Amygdala (tissue), 56 donors: ENCODE measurements at regions not wholly inside any gene's neighbourhood (a gene's known extent, or its start where the extent isn't known, plus 50 kb on each side); places are given as distances from the start of the nearest gene placed in this dataset.
"Not testable (repeated sequence)": the region's sequence is repeated elsewhere in the genome, so short reads cannot be mapped to it uniquely, and the experiment has no call there.

Experiments
- DNase-seq, 56 donors: peaks; one replicate each; lab custom pipeline; 2025; lab: John Stamatoyannopoulos, UW

DNA sequence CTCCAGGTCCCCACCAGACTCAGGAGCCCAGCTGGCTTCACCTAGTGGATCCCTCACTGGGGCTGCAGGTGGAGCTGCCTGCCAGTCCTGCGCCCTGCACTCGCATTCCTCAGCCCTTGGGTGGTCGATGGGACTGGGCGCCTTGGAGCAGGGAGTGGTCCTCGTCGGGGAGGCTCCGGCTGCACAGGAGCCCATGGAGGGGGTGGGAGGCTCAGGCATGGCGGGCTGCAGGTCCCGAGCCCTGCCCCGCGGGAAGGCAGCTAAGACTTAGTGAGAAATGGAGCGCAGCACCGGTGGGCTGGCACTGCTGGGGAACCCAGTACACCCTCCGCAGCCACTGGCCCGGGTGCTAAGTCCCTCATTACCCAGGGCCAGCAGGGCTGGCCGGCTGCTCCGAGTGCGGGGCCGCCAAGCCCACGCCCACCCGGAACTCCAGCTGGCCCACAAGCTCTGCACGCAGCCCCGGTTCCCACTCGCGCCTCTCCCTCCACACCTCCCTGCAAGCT is 203.4 kb downstream of the DSC3 start:
- DNase-seq: not testable (repeated sequence)

DNA sequence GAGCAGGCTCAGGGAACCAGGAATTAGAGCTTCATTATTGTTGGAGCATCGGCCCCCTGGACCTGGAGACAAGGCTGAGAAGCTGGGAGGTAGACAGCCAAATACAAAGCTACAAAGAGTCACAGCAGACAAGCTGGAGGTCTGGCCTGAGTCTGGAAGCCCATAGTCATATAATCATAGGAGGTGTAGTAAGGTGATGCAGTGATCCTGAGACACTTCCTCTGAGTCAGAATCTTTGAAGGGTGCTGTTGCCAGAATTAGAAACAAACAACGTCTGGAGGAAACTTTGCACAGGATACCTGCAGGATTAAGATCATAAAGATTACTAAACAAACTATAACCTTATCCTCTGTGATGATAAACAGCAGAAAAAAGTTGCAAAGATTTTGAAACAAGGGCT is 213.8 kb downstream of the DSC3 start:
- DNase-seq: no peak

DNA sequence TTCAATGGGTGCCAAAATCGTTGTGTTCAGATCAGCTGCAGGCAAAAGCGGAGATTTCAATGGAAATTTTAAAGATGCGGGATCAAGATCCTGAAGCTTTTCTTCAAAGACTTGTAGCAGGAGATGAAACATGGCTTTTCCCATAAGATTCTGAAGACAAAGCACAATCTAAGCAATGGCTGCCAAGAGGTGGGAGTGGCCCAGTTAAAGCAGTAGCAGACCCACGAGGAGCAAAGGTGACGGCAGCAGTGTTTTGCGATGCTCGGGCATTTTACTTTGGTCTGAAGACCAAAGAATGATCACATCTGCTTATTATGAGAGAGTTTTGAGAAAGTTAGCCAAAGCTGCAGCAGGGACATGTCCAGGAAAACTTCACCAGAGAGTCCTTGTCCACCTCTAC is 222.9 kb downstream of the DSC3 start:
- DNase-seq: no peak

DNA sequence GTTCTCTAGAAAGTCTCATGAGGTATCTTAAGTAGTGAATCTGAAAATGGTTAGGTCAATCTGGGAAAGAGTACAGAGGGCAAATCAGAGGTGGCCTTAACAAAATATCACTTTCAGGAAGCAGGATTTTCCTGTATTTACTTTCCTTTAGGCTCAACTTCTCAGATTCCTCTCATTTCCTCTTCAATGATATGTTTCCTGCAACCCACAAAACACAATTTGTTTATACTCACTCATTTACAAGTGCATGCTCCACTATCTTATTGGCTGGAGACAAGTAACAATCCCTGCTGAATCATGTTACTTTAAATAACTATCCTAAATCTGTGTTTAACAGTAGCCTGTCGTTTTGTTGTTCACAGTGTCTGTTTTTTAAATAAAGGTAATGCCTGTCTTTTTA is 228.1 kb downstream of the DSC3 start:
- no peak for DNase-seq

DNA sequence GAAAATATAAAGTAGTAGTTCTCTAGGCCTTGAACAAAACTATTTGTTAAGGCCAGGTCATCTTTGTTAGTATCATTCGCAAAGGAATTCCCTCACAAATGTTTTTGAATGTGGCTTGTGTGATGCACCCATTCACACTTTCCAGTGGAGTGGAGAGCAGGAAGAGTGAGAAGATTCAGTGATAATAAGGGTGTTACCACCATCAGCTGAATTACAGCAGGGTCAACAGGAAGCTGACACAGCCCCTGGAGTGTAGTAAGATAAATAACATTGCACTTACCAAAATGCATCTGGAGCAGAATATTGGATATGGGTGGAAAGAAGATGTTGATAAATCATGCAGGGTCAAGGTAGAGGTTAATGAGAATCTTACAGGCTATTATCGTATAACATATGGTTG is 231.0 kb downstream of the DSC3 start:
- no peak for DNase-seq

DNA sequence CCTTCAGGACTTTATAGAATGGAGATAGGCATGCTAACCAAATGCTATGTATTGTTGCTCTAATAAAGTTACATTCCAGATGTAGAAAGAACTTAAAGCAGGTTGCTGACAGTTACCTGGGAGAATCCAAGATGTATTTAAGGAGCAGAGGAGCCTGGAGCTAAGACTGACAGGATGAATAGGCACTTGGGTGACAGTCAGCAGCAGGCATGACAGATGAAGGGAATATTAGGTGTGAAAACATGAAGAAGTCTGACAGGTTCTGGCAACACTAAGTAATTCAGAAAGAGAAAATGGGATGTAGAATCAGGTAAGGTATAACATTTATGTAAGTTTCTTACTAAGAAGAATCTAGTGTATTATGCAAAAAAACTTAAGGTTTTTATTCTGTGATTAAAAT is 232.0 kb downstream of the DSC3 start:
- no peak for DNase-seq

DNA sequence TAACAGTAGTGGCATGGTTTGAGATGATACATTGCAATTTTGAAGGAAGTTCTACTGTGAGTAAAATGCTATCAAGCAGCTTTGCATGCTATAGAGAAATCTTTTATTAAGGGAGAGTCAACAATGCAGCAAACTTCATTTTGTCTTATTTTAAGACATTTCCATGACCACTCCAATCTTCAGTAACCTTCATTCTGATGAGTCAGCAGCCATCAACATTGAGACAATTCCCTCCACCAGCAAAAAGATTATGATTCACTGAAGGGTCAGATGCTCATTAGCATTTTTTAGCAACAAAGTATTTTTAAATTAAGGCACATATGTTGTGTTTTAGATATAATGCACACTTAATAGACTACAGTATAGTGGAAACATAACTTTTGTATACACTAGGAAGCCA is 235.7 kb downstream of the DSC3 start:
- DNase-seq: no peak

DNA sequence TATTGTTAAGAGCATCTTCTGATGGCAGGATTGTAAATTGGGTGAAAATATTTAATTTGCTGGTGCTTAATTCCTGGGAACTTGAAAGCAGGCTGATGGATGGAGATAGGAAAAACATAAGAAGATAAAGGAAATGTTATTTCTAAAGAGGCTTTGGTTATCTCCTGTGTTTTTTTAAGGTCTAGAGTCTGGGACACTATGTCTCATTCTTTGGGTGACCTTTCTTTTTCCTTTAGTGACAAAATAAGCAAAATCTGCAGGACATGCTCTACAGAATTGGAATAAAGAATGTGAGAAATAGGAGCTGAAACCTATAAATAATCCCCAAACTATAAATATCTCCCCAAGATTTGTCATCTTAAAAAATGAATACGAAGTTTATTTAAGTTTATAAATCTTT is 241.7 kb downstream of the DSC3 start:
- DNase-seq: no peak

DNA sequence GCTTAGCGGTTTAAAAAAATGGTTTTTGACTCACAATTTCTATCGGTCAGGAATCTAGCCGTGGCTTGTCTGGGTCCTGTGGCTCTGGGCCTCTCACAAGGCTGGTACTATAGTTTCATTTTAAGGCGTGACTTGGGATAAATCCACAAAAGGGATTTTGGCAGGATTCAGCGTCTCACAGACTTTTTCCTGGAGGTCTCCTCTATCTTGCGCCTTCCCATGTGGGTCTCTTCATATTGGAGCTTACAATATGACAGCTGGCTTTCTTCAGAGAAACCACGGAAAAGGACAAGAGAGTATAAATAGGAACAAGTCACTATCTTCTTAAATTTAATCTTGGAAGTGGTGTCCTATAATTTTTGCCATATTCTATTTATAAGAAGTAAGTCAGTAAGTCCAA is 250.5 kb downstream of the DSC3 start:
- no peak for DNase-seq

DNA sequence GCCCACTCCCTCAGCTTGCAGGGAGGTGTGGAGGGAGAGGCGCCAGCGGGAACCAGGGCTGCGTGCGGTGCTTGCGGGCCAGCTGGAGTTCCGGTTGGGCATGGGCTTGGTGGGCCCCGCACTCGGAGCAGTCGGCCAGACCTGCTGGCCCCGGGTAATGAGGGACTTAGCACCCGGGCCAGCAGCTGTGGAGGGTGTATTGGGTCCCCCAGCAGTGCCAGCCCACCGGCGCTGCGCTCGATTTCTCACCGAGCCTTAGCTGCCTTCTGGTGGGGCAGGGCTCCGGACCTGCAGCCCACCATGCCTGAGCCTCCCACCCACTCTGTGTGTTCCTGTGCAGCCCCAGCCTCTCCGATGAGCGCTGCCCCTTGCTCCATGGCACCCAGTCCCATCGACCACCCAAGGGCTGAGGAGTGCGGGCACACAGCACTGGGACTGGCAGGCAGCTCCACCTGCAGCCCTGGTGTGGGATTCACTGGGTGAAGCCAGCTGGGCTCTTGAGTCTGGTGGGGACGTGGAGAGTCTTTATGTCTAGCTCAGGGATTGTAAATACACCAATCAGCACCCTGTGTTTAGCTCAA is 254.0 kb downstream of the DSC3 start:
- not testable (repeated sequence) for DNase-seq

DNA sequence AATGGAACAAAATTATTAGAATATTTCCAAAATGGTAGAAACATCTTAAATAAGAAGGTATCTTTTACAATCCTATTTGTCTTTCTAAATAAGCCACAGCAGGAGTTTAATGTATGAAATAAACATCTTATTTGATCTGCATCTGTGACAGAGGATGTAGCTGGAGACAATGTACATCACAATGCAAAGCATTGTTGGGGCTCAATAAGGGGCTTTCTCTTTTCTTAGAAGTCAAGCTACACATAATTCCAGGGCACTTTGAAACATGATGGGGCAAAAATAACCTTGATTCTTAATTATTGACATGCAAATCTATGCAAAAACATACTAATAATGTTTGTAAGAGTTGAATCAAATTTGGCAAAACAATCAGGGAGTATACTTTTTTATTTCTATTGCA is 255.1 kb downstream of the DSC3 start:
- no peak for DNase-seq

DNA sequence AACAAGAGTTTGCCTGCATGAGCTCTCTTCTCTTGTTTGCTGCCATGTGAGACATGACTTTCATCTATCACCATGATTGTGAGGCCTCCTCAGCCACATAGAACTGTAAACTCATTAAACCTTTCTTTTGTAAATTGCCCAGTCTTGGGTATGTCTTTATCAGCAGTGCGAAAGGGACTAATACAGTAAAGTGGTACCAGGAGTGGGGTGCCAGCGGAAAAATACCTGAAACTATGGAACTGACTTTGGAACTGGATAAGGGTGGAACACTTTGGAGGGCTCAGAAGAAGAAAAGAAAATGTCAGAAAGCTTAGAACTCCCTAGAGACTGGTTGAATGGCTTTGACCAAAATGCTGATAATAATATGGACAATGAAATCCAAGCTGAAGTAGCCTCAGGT is 260.9 kb downstream of the DSC3 start:
- no peak for DNase-seq

DNA sequence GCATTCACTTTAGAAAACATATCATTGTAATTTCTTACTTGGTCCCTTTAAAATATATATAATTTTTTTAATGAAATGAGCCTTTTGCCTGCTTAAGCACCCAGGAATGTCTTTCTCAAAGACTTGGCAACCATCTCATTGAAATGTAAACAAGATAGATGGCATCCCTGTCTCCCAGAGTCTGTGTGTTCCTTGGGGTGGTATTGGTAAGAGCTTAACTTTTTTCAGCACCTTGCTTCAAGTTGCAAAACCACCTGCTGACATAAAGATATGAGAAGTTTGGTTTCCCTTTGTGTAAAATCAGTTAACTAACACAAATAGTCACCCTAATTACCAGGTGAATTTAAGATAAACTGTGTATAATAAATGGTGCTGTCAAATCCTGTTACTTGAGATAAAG is 266.9 kb downstream of the DSC3 start:
- DNase-seq: no peak

DNA sequence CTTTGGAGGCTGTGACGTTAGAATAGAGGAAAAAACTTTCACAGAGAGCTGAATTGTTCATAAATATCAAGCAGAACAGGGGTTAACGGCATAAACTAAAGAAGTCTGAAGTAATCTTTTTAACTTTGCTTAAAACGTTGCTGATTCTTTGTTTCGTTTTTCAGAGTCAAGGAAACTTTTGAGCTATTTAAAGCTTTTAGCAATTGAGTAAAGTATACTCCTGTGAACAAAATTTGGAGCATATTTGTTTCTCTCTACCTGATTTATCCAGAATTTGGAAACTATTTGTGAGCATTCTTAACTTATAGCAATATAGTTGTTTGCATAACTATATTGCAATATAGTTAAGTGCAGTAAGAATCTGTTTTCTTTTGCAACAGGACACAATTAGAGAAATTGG is 270.4 kb downstream of the DSC3 start:
- not testable (repeated sequence) for DNase-seq

DNA sequence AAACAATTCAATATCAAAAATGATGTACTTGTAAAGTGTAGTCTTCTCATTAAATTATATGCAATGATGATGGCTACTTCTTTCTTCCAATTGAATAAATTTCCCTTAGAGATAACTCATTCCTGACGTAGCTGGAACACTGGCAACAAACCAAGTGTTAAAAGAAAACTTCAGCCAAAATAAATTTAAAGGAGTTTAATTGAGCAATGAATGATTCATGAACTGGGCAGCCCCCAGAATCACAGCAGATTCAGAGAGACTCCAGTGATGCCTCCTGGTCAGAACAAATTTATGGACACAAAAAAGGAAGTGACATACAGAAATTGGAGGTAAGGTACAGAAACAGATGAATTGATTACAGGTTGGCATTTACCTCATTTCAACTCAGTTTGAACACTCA is 276.5 kb downstream of the DSC3 start:
- no peak for DNase-seq

DNA sequence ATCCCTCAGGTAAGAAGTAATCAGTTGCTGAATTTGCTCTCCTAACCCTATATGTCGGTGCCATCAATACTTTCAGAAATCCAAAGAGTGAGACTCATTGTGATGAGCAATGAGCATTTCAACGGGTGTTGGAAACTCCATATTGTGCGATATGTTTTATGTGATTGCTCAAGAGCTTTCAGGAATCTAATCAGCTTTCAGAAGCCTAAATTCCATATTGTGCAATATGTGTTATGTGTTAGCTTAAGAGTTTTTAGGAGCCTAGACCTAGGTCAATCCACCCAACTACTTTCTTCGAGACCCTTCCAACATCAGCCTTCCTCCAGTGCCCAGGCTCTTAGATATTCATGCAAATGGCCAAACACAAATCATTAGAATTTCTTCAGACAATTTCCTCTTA is 277.3 kb downstream of the DSC3 start:
- DNase-seq: no peak

DNA sequence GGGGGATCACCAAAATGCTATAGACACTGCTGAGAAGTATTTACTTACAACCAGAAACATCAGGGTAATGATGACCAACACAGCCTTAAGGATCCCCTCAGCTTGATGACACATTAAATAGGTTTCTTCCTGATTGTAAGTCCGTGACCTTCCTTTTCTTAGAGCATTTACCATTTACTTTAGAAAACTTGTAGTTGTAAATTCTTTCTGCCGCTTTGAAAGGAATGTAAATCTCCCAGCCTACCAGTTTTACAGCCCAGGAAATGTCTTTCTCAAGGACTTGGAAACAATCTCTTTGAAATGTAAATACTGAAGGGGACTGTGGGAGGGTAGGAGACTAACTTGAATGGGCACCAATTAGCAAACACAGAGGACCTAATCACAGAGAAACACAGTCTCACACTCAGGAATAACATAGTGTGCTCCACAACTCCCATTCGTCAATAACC is 278.6 kb downstream of the DSC3 start:
- DNase-seq: no peak

DNA sequence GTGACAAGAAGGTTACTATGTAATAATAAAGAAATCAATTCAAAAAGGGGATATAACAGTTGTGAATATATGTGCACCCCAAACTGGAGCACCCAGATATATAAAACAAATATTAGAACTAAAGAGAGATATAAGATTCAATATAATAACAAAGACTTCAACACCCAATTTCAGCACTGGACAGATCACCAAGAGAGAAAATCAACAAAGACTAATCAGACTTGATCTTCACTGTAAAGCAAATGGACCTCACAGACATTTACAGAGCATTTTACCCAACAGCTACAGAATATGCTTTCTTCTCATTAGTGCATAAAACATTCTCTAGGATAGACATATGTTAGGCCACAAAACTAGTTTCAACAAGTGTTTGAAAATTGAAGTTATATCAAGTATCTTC is 287.7 kb downstream of the DSC3 start:
- no peak for DNase-seq

DNA sequence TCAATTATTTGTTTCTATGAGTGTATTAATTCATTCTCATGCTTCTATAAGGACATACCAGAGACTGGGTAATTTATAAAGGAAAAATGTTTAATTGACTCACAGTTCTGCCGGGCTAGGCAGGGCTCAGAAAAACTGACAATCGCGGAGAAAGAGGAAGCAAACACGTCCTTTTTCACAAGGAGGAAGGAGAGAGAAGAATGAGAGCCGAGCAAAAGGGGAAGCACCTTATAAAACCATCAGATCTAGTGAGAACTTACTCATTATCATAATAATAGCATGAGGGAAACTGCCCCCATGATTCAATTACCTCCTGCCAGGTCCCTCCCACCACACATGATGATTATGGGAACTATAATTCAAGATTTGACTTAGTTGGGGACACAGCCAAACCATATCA is 294.0 kb downstream of the DSC3 start:
- DNase-seq: no peak

DNA sequence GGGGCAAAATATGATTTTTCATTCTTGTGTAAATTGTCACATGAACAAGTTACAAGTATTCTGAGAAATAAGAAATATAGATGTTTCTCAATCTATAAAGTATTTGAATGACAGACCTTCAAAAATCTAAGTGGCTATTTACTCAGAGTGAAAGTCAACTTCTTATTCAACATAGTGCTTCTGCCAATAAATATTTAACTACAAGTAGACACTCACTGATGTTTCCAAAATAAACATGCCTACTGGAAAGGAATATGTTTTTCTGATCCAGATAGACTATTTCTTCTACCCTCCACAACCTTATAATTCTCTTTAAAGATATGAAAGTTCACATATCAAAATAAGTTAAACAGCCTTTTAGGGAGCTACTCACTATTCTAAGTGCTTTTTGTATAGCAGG is 296.3 kb downstream of the DSC3 start:
- no peak for DNase-seq

DNA sequence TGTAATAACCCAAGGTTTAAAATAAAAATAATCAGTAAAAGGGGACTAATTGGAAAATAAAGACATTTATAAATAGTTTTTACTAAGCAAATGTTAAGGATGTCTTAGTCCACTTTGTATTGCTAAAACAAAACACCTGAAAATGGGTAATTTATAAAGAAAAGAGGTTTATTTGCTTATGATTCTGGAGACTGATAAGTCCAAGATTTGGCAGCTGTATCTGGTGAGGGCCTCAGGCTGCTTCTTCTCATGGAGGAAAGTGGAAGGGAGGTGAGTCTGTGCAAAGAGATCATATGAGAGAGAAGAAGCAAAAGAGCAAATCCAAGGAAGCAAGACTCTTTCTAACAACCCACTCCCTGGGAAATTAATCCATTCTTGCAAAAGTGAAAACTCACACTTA is 299.5 kb downstream of the DSC3 start:
- no peak for DNase-seq

DNA sequence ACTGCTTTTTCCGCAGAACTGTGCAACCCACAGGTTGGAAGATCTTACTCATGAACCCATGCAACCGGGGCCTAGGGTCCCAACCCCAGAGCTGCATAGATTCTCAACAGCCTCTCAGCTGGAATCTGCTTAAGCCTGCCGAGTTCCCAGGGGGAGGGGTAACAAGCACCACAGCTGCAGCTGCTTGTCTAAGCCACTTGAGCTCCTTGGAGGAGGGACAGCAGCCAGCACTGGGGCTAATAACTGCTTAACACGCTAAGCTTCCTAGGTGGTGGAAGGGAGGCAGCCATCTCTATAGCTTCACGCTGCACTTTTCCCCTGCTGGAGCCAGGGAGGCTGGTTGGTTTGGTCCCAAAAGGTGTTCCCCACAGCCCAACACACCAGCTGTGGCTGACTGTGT is 311.6 kb downstream of the DSC3 start:
- peak in 1 of 56 donors; percentile 0 for DNase-seq

DNA sequence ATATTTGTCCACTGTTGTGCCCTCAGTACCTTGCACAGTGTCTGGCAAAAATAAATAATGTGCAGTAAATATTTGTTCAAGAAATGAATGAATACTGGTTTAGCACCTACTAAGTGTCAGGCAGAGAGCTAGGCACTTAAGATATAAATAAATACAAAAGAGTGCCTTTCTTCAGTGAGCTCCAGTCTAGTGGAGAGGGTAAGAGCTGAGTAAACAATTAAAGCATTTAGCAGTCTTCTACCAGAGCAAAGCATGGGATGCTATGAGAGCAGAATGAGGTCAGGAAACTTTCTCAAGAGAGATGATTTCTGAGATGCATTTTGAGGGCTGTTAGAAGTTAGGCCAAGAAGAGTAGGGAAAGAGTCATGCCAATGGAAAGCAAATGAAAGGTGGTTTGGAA is 314.7 kb downstream of the DSC3 start:
- DNase-seq: no peak
